ENCODE measurements at regions not wholly inside any gene's neighbourhood (a gene's known extent, or its start where the extent isn't known, plus 50 kb on each side); places are given as distances from the start of the nearest gene placed in this dataset.

- Histone ChIP-seq H3K4me1 (ENCODE audit: control insufficient read depth, insufficient read depth, low read length) (peaks cover 15% of the 10 kb centered on the region), H3K27me3 (replicated peaks in 1 of 2; ENCODE audit: control insufficient read depth in 2 of 2, insufficient read depth in 2 of 2, low read length in 1 of 2) (no peaks in the 10 kb centered on the region), H3K4me3 (no peak overlapping the region), H3K9me3 (replicated peaks; ENCODE audit: control insufficient read depth, insufficient read depth, low read length) (no peaks in the 10 kb centered on the region), H3K9ac (ENCODE audit: control insufficient read depth, insufficient read depth, low read length) (no peak overlapping the region), H4K20me1 (ENCODE audit: control insufficient read depth, insufficient read depth) (no peaks in the 10 kb centered on the region; the same call in 1 of the 2 replicates), H2AFZ (ENCODE audit: control insufficient read depth, low read depth, low read length) (no peak overlapping the region), H3K27ac (ENCODE audit: control insufficient read depth, insufficient read depth) (no peak overlapping the region), H3K4me2 (ENCODE audit: control insufficient read depth, insufficient read depth) (no peak overlapping the region), H3K79me2 (ENCODE audit: control insufficient read depth, insufficient read depth, low read length) (peaks cover 84% of the 10 kb centered on the region), H3K36me3 (ENCODE audit: control insufficient read depth in 2 of 2, insufficient read depth in 2 of 2, low read length in 1 of 2) (peaks cover 0 to 9% of the 10 kb centered on the region in 2 experiments; a peak in 3 of 4 replicates)
- intact Hi-C loops (cut with micrococcal nuclease; ENCODE audit: unreplicated experiment) (no loop called here), in situ Hi-C loops (cut with MboI) (no loop called here)
- FAIRE-seq (no peak), ATAC-seq (no peak), DNase-seq (ENCODE audit: low read depth, low spot score) (no peak)
- WGBS (ENCODE audit: insufficient coverage, insufficient replicate concordance, low lambda C conversion rate, missing lambda C conversion rate) = 95% methylated on average over 4 of the region's 4 CpGs
- RAD21 ChIA-PET (ENCODE audit: unreplicated experiment) = no interaction called here
- SMC1A ChIA-PET (ENCODE audit: uncharacterized antibody, unreplicated experiment) = no interaction called here
- CTCF ChIA-PET = no interaction called here
- TF ChIP-seq SMAD5 (IDR thresholded peaks at IDR 0.05; ENCODE audit: low read depth) (no peak), MLLT1 (IDR thresholded peaks at IDR 0.05) (no peak), CBX5 (IDR thresholded peaks at IDR 0.05; ENCODE audit: low read depth) (no peak), SMC3 (IDR thresholded peaks at IDR 0.05; ENCODE audit: borderline replicate concordance, low read length) (no peak), BCL11A (IDR thresholded peaks at IDR 0.05; ENCODE audit: low read depth, low read length) (no peak), CHD1 (IDR thresholded peaks at IDR 0.05; ENCODE audit: low read depth, low read length) (no peak), TCF7 (IDR thresholded peaks at IDR 0.05; ENCODE audit: borderline replicate concordance) (no peak)
- BruUV-seq (replicated peaks) = no TSS peak
- POLR2A ChIA-PET = no interaction called here
Observed at GRCh38 chr2:134185639-134186038, 68.2 kb upstream of the MGAT5 start.

Data from GM12878 (cell line).